Liver (tissue), 8 donors: ENCODE measurements at regions not wholly inside any gene's neighbourhood (a gene's known extent, or its start where the extent isn't known, plus 50 kb on each side); places are given as distances from the start of the nearest gene placed in this dataset.

Experiments
- DNase-seq: peaks from one replicate; pipeline ENCODE4 v3.0.0-alpha.2; 2017; ENCODE audit warnings: low spot score
- H3K27ac ChIP-seq, 2 donors: one replicate each; pipeline ENCODE4 v1.7.0; 2013; ENCODE audit warnings: inconsistent platforms in 2 of 2, low read length in 2 of 2, control low read depth in 1 of 2, low read depth in 1 of 2, mild to moderate bottlenecking in 1 of 2
- H3K27me3 ChIP-seq, 4 donors: one replicate each; pipeline versions ENCODE4 v1.6.1 to v1.7.0; 2013; ENCODE audit warnings: low read length in 3 of 4, inconsistent platforms in 1 of 4, mild to moderate bottlenecking in 1 of 4, moderate library complexity in 1 of 4; ENCODE audit not compliant: control insufficient read depth in 4 of 4, insufficient read depth in 4 of 4
- H3K36me3 ChIP-seq, 4 donors: one replicate each; pipeline versions ENCODE4 v1.6.1 to v1.7.0; 2013; ENCODE audit warnings: low read length in 3 of 4, mild to moderate bottlenecking in 3 of 4, low read depth in 1 of 4, moderate library complexity in 1 of 4; ENCODE audit not compliant: control insufficient read depth in 4 of 4, insufficient read depth in 3 of 4
- H3K4me1 ChIP-seq, 4 donors: one replicate each; pipeline versions ENCODE4 v1.6.1 to v1.7.0; 2013; ENCODE audit warnings: low read length in 3 of 4, mild to moderate bottlenecking in 3 of 4, moderate library complexity in 1 of 4; ENCODE audit not compliant: control insufficient read depth in 4 of 4, insufficient read depth in 4 of 4
- H3K4me3 ChIP-seq, 3 donors: one replicate each; pipeline versions ENCODE4 v1.6.1 to v1.7.0; 2013; ENCODE audit warnings: low read length in 3 of 3, control low read depth in 1 of 3, low read depth in 1 of 3, mild to moderate bottlenecking in 1 of 3
- H3K9ac ChIP-seq, 2 donors: one replicate each; pipeline ENCODE4 v1.7.0; 2013; ENCODE audit warnings: low read length in 2 of 2, mild to moderate bottlenecking in 2 of 2, moderate library complexity in 2 of 2, control low read depth in 1 of 2, low read depth in 1 of 2
- H3K9me3 ChIP-seq, 4 donors: one replicate each; pipeline versions ENCODE4 v1.6.1 to v1.7.0; 2013; ENCODE audit warnings: low read length in 3 of 4; ENCODE audit not compliant: control insufficient read depth in 4 of 4
- ATF3 ChIP-seq: IDR thresholded peaks from 2 replicates; pipeline ENCODE4 v1.6.1; 2016; ENCODE audit warnings: antibody characterized with exemption
- CTCF ChIP-seq: fragments of 150-350 bp; IDR thresholded peaks from 2 replicates; pipeline ENCODE4 v1.5.1; 2017; ENCODE audit warnings: improper control_type of control experiment, low read depth, low read length; ENCODE audit not compliant: missing input control
- EGR1 ChIP-seq, 2 donors: IDR thresholded peaks; 2 replicates each; pipeline ENCODE4 v1.6.1; 2016 to 2018; ENCODE audit warnings: antibody characterized with exemption in 2 of 2, low read depth in 2 of 2
- FOXA1 ChIP-seq: IDR thresholded peaks from 2 replicates; pipeline ENCODE4 v1.6.1; 2016; ENCODE audit warnings: antibody characterized with exemption
- FOXA2 ChIP-seq: IDR thresholded peaks from 2 replicates; pipeline ENCODE4 v1.6.1; 2016; ENCODE audit warnings: antibody characterized with exemption
- GABPA ChIP-seq, 2 donors: IDR thresholded peaks in 1 of 2; conservative IDR thresholded peaks in 1 of 2; 2 replicates each; pipeline ENCODE4 v1.6.1; 2016; ENCODE audit warnings: antibody characterized with exemption in 2 of 2, mild to moderate bottlenecking in 1 of 2, moderate library complexity in 1 of 2
- HNF4A ChIP-seq, 2 donors: conservative IDR thresholded peaks; 2 replicates each; pipeline ENCODE4 v1.6.1; 2016; ENCODE audit warnings: antibody characterized with exemption in 2 of 2, mild to moderate bottlenecking in 2 of 2
- HNF4G ChIP-seq: IDR thresholded peaks from 2 replicates; pipeline ENCODE4 v1.6.1; 2016; ENCODE audit warnings: antibody characterized with exemption
- JUND ChIP-seq, 2 donors: IDR thresholded peaks; 2 replicates each; pipeline ENCODE4 v1.6.1; 2016; ENCODE audit warnings: antibody characterized with exemption in 2 of 2
- MAX ChIP-seq: IDR thresholded peaks from 2 replicates; pipeline ENCODE4 v1.6.1; 2016; ENCODE audit warnings: antibody characterized with exemption
- NR2F2 ChIP-seq: IDR thresholded peaks from 2 replicates; pipeline ENCODE4 v1.6.1; 2016; ENCODE audit warnings: antibody characterized with exemption
- RAD21 ChIP-seq, 2 donors: IDR thresholded peaks; 2 replicates each; pipeline ENCODE4 v1.6.1; 2016; ENCODE audit warnings: antibody characterized with exemption in 2 of 2, mild to moderate bottlenecking in 2 of 2
- REST ChIP-seq: IDR thresholded peaks from 2 replicates; pipeline ENCODE4 v1.6.1; 2016; ENCODE audit warnings: antibody characterized with exemption, mild to moderate bottlenecking
- RXRA ChIP-seq, 2 donors: IDR thresholded peaks; 2 replicates each; pipeline ENCODE4 v1.6.1; 2017 to 2018; ENCODE audit warnings: antibody characterized with exemption in 2 of 2, mild to moderate bottlenecking in 1 of 2
- SP1 ChIP-seq: IDR thresholded peaks from 2 replicates; pipeline ENCODE4 v1.6.1; 2018; ENCODE audit warnings: antibody characterized with exemption, mild to moderate bottlenecking
- TAF1 ChIP-seq: conservative IDR thresholded peaks from 2 replicates; pipeline ENCODE4 v1.6.1; 2016; ENCODE audit warnings: antibody characterized with exemption, mild to moderate bottlenecking
- YY1 ChIP-seq: IDR thresholded peaks from 2 replicates; pipeline ENCODE4 v1.6.1; 2016; ENCODE audit warnings: antibody characterized with exemption, mild to moderate bottlenecking
- ZBTB33 ChIP-seq: IDR thresholded peaks from 2 replicates; pipeline ENCODE4 v1.6.1; 2016; ENCODE audit warnings: antibody characterized with exemption
- WGBS: extraction: QIAGEN DNeasy Blood & Tissue Kit; methylation state at CpG from one replicate; pipeline ENCODE4 v1.1.7; 2013; 5-methylcytosine and 5-hydroxymethylcytosine counted together
- donor health status: healthy.
- donor health status: healthy.
- donor health status: healthy.
- donor health status: healthy.
- donor health status: healthy.

- H3K4me1 ChIP-seq, result no peaks in the 10 kb centered on the region
- DNase-seq, result no peak
- H3K36me3 ChIP-seq, result no peaks in the 10 kb centered on the region
- H3K4me3 ChIP-seq, result no peak overlapping the region
- TF ChIP-seq TAF1 (no peak), CTCF (no peak), GABPA (IDR thresholded peaks at IDR 0.05 in 1 of 2, conservative IDR thresholded peaks at IDR 0.05 in 1 of 2) (no peak), HNF4G (no peak), RXRA (IDR thresholded peaks at IDR 0.05) (no peak), ATF3 (no peak), FOXA2 (no peak), RAD21 (IDR thresholded peaks at IDR 0.05) (no peak), HNF4A (conservative IDR thresholded peaks at IDR 0.05) (no peak), REST (no peak), MAX (no peak), JUND (IDR thresholded peaks at IDR 0.05) (no peak), NR2F2 (no peak), SP1 (no peak), FOXA1 (no peak), ZBTB33 (no peak), EGR1 (IDR thresholded peaks at IDR 0.05; ENCODE audit: low read depth in 2 of 2) (no peak), YY1 (no peak)
- no peak overlapping the region for H3K9ac ChIP-seq
- 55% methylated on average over 5 of the region's 5 CpGs for WGBS
- no peak overlapping the region for H3K27ac ChIP-seq
- no peaks in the 10 kb centered on the region for H3K9me3 ChIP-seq
- H3K27me3 ChIP-seq, result no peaks in the 10 kb centered on the region
Observed at GRCh38 chr17:77058016-77058415, 82.8 kb upstream of the SEC14L1 start.

- DNase-seq, result no peak
- WGBS, result 79% methylated on average over 10 of the region's 10 CpGs
- no peak overlapping the region for H3K9ac ChIP-seq
- H3K9me3 ChIP-seq, result no peaks in the 10 kb centered on the region
- H3K4me3 ChIP-seq, result no peak overlapping the region
- H3K27ac ChIP-seq, result no peak overlapping the region
- no peaks in the 10 kb centered on the region for H3K4me1 ChIP-seq
- H3K27me3 ChIP-seq, result no peaks in the 10 kb centered on the region
- no peaks in the 10 kb centered on the region for H3K36me3 ChIP-seq
- no peak for TF ChIP-seq CTCF
- no peak for TF ChIP-seq HNF4G
- no peak for TF ChIP-seq TAF1
- TF ChIP-seq FOXA1, result no peak
- no peak for TF ChIP-seq SP1
- no peak for TF ChIP-seq ZBTB33
- no peak for TF ChIP-seq MAX
- TF ChIP-seq YY1, result no peak
- no peak for TF ChIP-seq ATF3
- no peak for TF ChIP-seq GABPA (IDR thresholded peaks at IDR 0.05 in 1 of 2, conservative IDR thresholded peaks at IDR 0.05 in 1 of 2)
- no peak for TF ChIP-seq EGR1 (IDR thresholded peaks at IDR 0.05; ENCODE audit: low read depth in 2 of 2)
Observed at GRCh38 chr17:77061669-77062068, 79.1 kb upstream of the SEC14L1 start.
